PC-3 (cell line): ENCODE measurements at regions not wholly inside any gene's neighbourhood (a gene's known extent, or its start where the extent isn't known, plus 50 kb on each side); places are given as distances from the start of the nearest gene placed in this dataset.
A peak's percentile ranks its signal among the peaks of the same experiment; 100 is the strongest.
"Not testable (repeated sequence)": the region's sequence is repeated elsewhere in the genome, so short reads cannot be mapped to it uniquely, and the experiment has no call there.

Source experiments
- ATAC-seq: fragments of 200-7000 bp; cut with Tn5 transposase; 2 replicates; pipeline ENCODE4 v1.9.1; 2020; ENCODE audit warnings: mild to moderate bottlenecking, moderate library complexity
- BruUV-seq: library from RNA; stranded (reverse); fragments of 400-500 nt; replicated peaks from 2 replicates; lab custom pipeline; 2021; lab: Mats Ljungman, UMichigan
- CTCF ChIA-PET: fragments of 300-600 bp; sonication (Branson Sonifier 250); formaldehyde crosslinking; loops from one replicate; lab custom pipeline; 2022; ENCODE audit warnings: antibody characterized with exemption; lab: Charles Lee
- POLR2A ChIA-PET: fragments of 300-600 bp; sonication (Branson Sonifier 250); formaldehyde crosslinking; loops from one replicate; lab custom pipeline; 2022; ENCODE audit warnings: antibody characterized with exemption; ENCODE audit not compliant: unreplicated experiment; lab: Charles Lee
- DNase-seq: peaks from one replicate; pipeline ENCODE4 v3.0.0-alpha.2; 2015
- H2AFZ ChIP-seq: fragments of 300-600 bp; sonication (generic); 2 replicates; pipeline ENCODE4 v1.6.0; 2016; ENCODE audit warnings: antibody characterized with exemption, low read length
- H3F3A ChIP-seq: fragments of 300-600 bp; sonication (generic); one replicate; pipeline ENCODE4 v1.6.0; 2017; ENCODE audit warnings: antibody characterized with exemption, low read length, control low read depth, mild to moderate bottlenecking; ENCODE audit not compliant: unreplicated experiment
- H3K27ac ChIP-seq: fragments of 300-600 bp; sonication (generic); 2 replicates; pipeline ENCODE4 v1.5.1; 2016; ENCODE audit warnings: mild to moderate bottlenecking, low read length
- H3K27me3 ChIP-seq: fragments of 300-600 bp; sonication (generic); 2 replicates; pipeline ENCODE4 v1.6.1; 2016; ENCODE audit warnings: low read length, mixed read lengths
- H3K36me3 ChIP-seq: fragments of 300-600 bp; sonication (generic); 2 replicates; pipeline ENCODE4 v1.6.1; 2016; ENCODE audit warnings: low read depth, mixed run types, low read length, mixed read lengths
- H3K4me1 ChIP-seq: fragments of 300-600 bp; sonication (generic); 2 replicates; pipeline ENCODE4 v1.5.1; 2016; ENCODE audit warnings: low read length; ENCODE audit not compliant: insufficient read depth
- H3K4me2 ChIP-seq: fragments of 300-600 bp; sonication (generic); 2 replicates; pipeline ENCODE4 v1.6.0; 2016; ENCODE audit warnings: low read length
- H3K4me3 ChIP-seq: fragments of 300-600 bp; sonication (generic); 2 replicates; pipeline ENCODE4 v1.5.1; 2016; ENCODE audit warnings: mild to moderate bottlenecking, low read length, mixed read lengths
- H3K79me2 ChIP-seq: fragments of 300-600 bp; sonication (generic); 2 replicates; pipeline ENCODE4 v1.6.1; 2017; ENCODE audit warnings: low read length, mixed read lengths
- H3K9ac ChIP-seq: fragments of 300-600 bp; sonication (generic); 2 replicates; pipeline ENCODE4 v1.6.0; 2016; ENCODE audit warnings: mild to moderate bottlenecking, low read length
- H3K9me2 ChIP-seq: fragments of 300-600 bp; sonication (generic); replicated peaks from 2 replicates; pipeline ENCODE4 v1.6.1; 2016; ENCODE audit warnings: mixed run types, low read length, mixed read lengths
- H3K9me3 ChIP-seq: fragments of 300-600 bp; sonication (generic); 2 replicates; pipeline ENCODE4 v1.6.1; 2016; ENCODE audit warnings: low read length, mixed read lengths
- H4K20me1 ChIP-seq: fragments of 300-600 bp; sonication (generic); 2 replicates; pipeline ENCODE4 v1.6.1; 2016; ENCODE audit warnings: low read length, mixed read lengths
- EZH2 ChIP-seq: fragments of 300-600 bp; sonication (generic); IDR thresholded peaks from one replicate; pipeline ENCODE4 v1.6.1; 2017; ENCODE audit warnings: antibody characterized with exemption, mild to moderate bottlenecking, low read length; ENCODE audit not compliant: unreplicated experiment
- EZH2phosphoT487 ChIP-seq: fragments of 300-600 bp; sonication (generic); IDR thresholded peaks from 2 replicates; pipeline ENCODE4 v1.6.1; 2018; ENCODE audit warnings: mild to moderate bottlenecking, antibody characterized with exemption, low read length, borderline replicate concordance
- intact Hi-C: fragments of 100-400 bp; cut with micrococcal nuclease; formaldehyde crosslinking; loops from 2 replicates; pipeline ENCODE4 v1.9.0; 2023
- TF ChIP-seq, protein P1 (sequence below): fragments of 300-600 bp; sonication (generic); conservative IDR thresholded peaks from 2 replicates; pipeline ENCODE4 v1.5.1; 2017; ENCODE audit warnings: antibody characterized with exemption, low read depth, mild to moderate bottlenecking, low read length

DNA sequence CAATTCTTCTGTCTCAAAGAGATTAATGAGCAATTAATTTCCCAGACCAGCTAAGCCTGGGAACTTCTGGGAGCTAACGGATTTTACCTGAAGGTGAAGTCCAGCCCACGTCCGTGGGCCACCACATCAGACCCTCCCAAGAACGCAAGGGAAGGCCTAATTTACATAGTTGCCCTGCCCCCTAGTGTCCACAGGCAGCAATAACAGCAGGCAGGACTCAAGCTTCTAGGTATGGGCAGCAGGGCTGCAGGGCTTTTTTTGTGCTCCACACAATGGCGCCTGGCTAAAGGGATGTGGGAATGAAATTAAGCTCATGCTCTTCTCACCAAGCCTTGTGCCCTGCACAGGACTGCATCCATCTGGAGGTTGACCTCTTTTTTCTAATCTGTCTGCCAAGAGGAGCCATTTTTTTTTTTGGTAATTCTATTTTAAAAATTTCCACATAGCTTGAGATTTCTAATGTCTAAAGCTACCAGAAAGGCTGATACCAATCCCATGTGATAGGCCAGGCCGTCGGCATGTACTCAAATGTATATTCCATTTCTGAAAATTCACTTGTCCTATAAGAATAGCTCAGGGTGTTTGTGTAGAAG is 111.9 kb upstream of the TMEM164 start:
- DNase-seq, result peak; percentile 74
- H3K9ac ChIP-seq, result no peak overlapping the region
- intact Hi-C loops, result loop anchor here (2.0 kb wide), 1 partner anchor 404 kb away; no protein-coding TSS in a partner anchor
- POLR2A ChIA-PET, result interaction anchor here (0.6 kb wide), 2 partner anchors 29 to 1984 kb away, joined by 3 to 5 read pairs; no protein-coding TSS in a partner anchor
- no peaks in the 10 kb centered on the region for H3K27me3 ChIP-seq
- H4K20me1 ChIP-seq, result no peaks in the 10 kb centered on the region
- CTCF ChIA-PET, result interaction anchor here (0.6 to 1.7 kb wide), 12 partner anchors 12 to 407 kb away, joined by 3 to 8 read pairs (median 4); no protein-coding TSS in a partner anchor
- H3F3A ChIP-seq, result no peaks in the 10 kb centered on the region
- H3K4me2 ChIP-seq, result no peak overlapping the region
- BruUV-seq, result no TSS peak
- H3K9me2 ChIP-seq, result no peaks in the 10 kb centered on the region
- H3K4me1 ChIP-seq, result no peaks in the 10 kb centered on the region
- H3K27ac ChIP-seq, result no peak overlapping the region
- H2AFZ ChIP-seq, result peak overlapping the region; percentile 60
- no peaks in the 10 kb centered on the region for H3K36me3 ChIP-seq
- ATAC-seq, result peak; percentile 84
- TF ChIP-seq, protein P1, sequence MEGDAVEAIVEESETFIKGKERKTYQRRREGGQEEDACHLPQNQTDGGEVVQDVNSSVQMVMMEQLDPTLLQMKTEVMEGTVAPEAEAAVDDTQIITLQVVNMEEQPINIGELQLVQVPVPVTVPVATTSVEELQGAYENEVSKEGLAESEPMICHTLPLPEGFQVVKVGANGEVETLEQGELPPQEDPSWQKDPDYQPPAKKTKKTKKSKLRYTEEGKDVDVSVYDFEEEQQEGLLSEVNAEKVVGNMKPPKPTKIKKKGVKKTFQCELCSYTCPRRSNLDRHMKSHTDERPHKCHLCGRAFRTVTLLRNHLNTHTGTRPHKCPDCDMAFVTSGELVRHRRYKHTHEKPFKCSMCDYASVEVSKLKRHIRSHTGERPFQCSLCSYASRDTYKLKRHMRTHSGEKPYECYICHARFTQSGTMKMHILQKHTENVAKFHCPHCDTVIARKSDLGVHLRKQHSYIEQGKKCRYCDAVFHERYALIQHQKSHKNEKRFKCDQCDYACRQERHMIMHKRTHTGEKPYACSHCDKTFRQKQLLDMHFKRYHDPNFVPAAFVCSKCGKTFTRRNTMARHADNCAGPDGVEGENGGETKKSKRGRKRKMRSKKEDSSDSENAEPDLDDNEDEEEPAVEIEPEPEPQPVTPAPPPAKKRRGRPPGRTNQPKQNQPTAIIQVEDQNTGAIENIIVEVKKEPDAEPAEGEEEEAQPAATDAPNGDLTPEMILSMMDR, result peak; percentile 89
- TF ChIP-seq EZH2phosphoT487, result no peak
- no peak for TF ChIP-seq EZH2
- H3K4me3 ChIP-seq, result no peak overlapping the region
- H3K79me2 ChIP-seq, result no peaks in the 10 kb centered on the region
- no peaks in the 10 kb centered on the region for H3K9me3 ChIP-seq

DNA sequence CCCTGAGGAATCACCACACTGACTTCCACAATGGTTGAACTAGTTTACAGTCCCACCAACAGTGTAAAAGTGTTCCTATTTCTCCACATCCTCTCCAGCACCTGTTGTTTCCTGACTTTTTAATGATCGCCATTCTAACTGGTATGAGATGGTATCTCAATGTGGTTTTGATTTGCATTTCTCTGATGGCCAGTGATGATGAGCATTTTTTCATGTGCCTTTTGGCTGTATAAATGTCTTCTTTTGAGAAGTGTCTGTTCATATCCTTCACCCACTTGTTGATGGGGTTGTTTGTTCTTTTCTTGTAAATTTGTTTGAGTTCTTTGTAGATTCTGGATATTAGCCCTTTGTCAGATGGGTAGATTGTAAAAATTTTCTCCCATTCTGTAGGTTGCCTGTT is 106.9 kb upstream of the TMEM164 start:
- H3K9ac ChIP-seq, CTCF ChIA-PET, intact Hi-C loops, H3K27ac ChIP-seq, H3K79me2 ChIP-seq, H3K9me2 ChIP-seq, H3K27me3 ChIP-seq, H3K4me1 ChIP-seq, H3K4me3 ChIP-seq, POLR2A ChIA-PET, H3F3A ChIP-seq, H3K36me3 ChIP-seq, BruUV-seq, H2AFZ ChIP-seq, H3K4me2 ChIP-seq, H3K9me3 ChIP-seq, H4K20me1 ChIP-seq, DNase-seq, ATAC-seq: not testable (repeated sequence)

DNA sequence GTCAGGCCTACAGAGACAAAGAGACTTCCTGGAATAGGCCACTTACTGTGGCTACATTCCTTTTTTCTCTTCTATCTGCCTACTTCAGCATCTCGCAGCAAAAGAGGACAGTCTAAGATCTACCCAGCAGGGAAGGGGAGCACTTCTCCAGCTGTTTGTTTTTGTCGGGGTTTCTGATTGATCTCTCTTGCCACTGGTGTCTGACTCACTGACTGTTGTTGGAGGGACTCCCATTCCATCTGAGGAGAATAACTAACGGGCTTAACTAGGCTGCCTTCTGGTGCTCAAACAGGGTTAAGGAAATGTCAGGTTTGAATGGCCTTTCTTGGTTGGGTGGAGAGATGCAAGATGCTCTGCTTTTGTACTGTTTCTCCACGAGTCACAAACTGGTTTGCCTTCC is 100.2 kb upstream of the TMEM164 start:
- H3K4me1 ChIP-seq, result no peaks in the 10 kb centered on the region
- ChIA-PET POLR2A (no interaction called here), CTCF (interaction anchor here (0.6 kb wide), 1 partner anchor 95 kb away, joined by 8 read pairs; no protein-coding TSS in a partner anchor)
- no peaks in the 10 kb centered on the region for H3K27me3 ChIP-seq
- no peaks in the 10 kb centered on the region for H3K36me3 ChIP-seq
- H3K9ac ChIP-seq, result no peak overlapping the region
- DNase-seq, result peak; percentile 33
- BruUV-seq, result no TSS peak
- no peaks in the 10 kb centered on the region for H3K9me2 ChIP-seq
- H3K4me3 ChIP-seq, result no peak overlapping the region
- no peaks in the 10 kb centered on the region for H4K20me1 ChIP-seq
- H3K79me2 ChIP-seq, result no peaks in the 10 kb centered on the region
- ATAC-seq, result peak; percentile 58
- intact Hi-C loops, result no loop called here
- H3K9me3 ChIP-seq, result no peaks in the 10 kb centered on the region
- H3K4me2 ChIP-seq, result no peak overlapping the region
- no peak overlapping the region for H3K27ac ChIP-seq
- TF ChIP-seq EZH2phosphoT487 (no peak), EZH2 (no peak)
- TF ChIP-seq, protein P1, result no peak
- no peaks in the 10 kb centered on the region for H3F3A ChIP-seq
- H2AFZ ChIP-seq, result no peak overlapping the region
